Endothelial cell of umbilical vein (primary cell): ENCODE measurements at regions not wholly inside any gene's neighbourhood (a gene's known extent, or its start where the extent isn't known, plus 50 kb on each side); places are given as distances from the start of the nearest gene placed in this dataset.

Source experiments
- BruUV-seq: library from RNA; stranded (reverse); fragments of 400-500 nt; replicated peaks from 2 replicates; lab custom pipeline; 2021; lab: Mats Ljungman, UMichigan
- CTCF ChIA-PET: fragments of 300-600, 350-600 bp; sonication (Branson Sonifier 250); formaldehyde crosslinking; loops from one replicate; lab custom pipeline; 2021; ENCODE audit warnings: antibody characterized with exemption, inconsistent platforms; lab: Charles Lee
- POLR2A ChIA-PET: fragments of 300-600, 350-600 bp; sonication (Branson Sonifier 250); formaldehyde crosslinking; loops from one replicate; lab custom pipeline; 2021; ENCODE audit warnings: antibody characterized with exemption, inconsistent platforms; lab: Charles Lee
- DNase-seq: peaks from one replicate; pipeline ENCODE4 v3.0.0-alpha.2; 2011; ENCODE audit warnings: low read depth, low spot score
- FAIRE-seq: peaks from 2 replicates; lab custom pipeline; 2011; peaks lifted over from hg19 to GRCh38; lab: Jason Lieb, UNC
- H2AFZ ChIP-seq: 2 replicates; pipeline ENCODE4 v1.6.0; 2012; ENCODE audit warnings: low read depth, low read length, control low read depth, inconsistent platforms
- H3K27ac ChIP-seq: 2 replicates; pipeline ENCODE4 v1.5.1; 2011; ENCODE audit warnings: low read depth, mild to moderate bottlenecking, control low read depth, low read length, moderate library complexity; ENCODE audit not compliant: insufficient read depth
- H3K27me3 ChIP-seq, 2 experiments: 2 replicates each; pipeline versions ENCODE4 v1.6.0 to v1.6.1; 2011; ENCODE audit warnings: low read length in 2 of 2, mixed read lengths in 1 of 2; ENCODE audit not compliant: control insufficient read depth in 2 of 2, insufficient read depth in 2 of 2
- H3K36me3 ChIP-seq, 2 experiments: 2 replicates in 1 of 2; 3 replicates in 1 of 2; pipeline ENCODE4 v1.5.1; 2011; ENCODE audit warnings: low read length in 2 of 2, mild to moderate bottlenecking in 1 of 2, moderate library complexity in 1 of 2; ENCODE audit not compliant: control insufficient read depth in 2 of 2, insufficient read depth in 2 of 2; ENCODE audit errors: extremely low read depth in 1 of 2
- H3K4me1 ChIP-seq: 3 replicates; pipeline ENCODE4 v1.5.1; 2011; ENCODE audit warnings: mild to moderate bottlenecking, low read length; ENCODE audit not compliant: control insufficient read depth, insufficient read depth; ENCODE audit errors: extremely low read depth
- H3K4me2 ChIP-seq: 2 replicates; pipeline ENCODE4 v1.6.1; 2011; ENCODE audit warnings: low read length, control low read depth, mixed read lengths; ENCODE audit not compliant: insufficient read depth
- H3K4me3 ChIP-seq, 3 experiments: fragments of 200-600 bp in 1 of 3; sonication (generic), shearing (Covaris generic) in 1 of 3; replicated peaks in 1 of 3; 2 replicates each; pipeline ENCODE4 v1.5.1; 2011 to 2016; ENCODE audit warnings: control low read depth in 3 of 3, low read length in 3 of 3, mild to moderate bottlenecking in 2 of 3, inconsistent platforms in 1 of 3, low read depth in 1 of 3, moderate library complexity in 1 of 3; ENCODE audit not compliant: insufficient read depth in 1 of 3
- H3K79me2 ChIP-seq: 2 replicates; pipeline ENCODE4 v1.6.0; 2012; ENCODE audit warnings: low read length, inconsistent platforms; ENCODE audit not compliant: control insufficient read depth, insufficient read depth
- H3K9ac ChIP-seq: replicated peaks from 2 replicates; pipeline ENCODE3; 2011; ENCODE audit warnings: low read length, control low read depth; ENCODE audit not compliant: insufficient read depth; ENCODE audit errors: extremely low read depth
- H3K9me1 ChIP-seq: replicated peaks from 3 replicates; pipeline ENCODE4 v1.6.0; 2011; ENCODE audit warnings: mild to moderate bottlenecking, low read length; ENCODE audit not compliant: control insufficient read depth, insufficient read depth; ENCODE audit errors: extremely low read depth
- H3K9me3 ChIP-seq: replicated peaks from 2 replicates; pipeline ENCODE4 v1.5.1; 2012; ENCODE audit warnings: low read length, inconsistent platforms; ENCODE audit not compliant: control insufficient read depth, insufficient read depth
- H4K20me1 ChIP-seq: replicated peaks from 2 replicates; pipeline ENCODE3; 2011; ENCODE audit warnings: mild to moderate bottlenecking, low read length; ENCODE audit not compliant: control insufficient read depth, insufficient read depth; ENCODE audit errors: extremely low read depth
- CTCF ChIP-seq, 2 donors: IDR thresholded peaks; 1 replicate in 1 of 2; 2 replicates in 1 of 2; pipeline ENCODE4 v1.5.1; 2011; ENCODE audit warnings: low read length in 2 of 2, mild to moderate bottlenecking in 2 of 2, moderate library complexity in 2 of 2, control low read depth in 1 of 2, inconsistent platforms in 1 of 2, low read depth in 1 of 2; ENCODE audit not compliant: insufficient read depth in 1 of 2; ENCODE audit errors: extremely low read depth in 1 of 2
- EZH2 ChIP-seq: IDR thresholded peaks from 2 replicates; pipeline ENCODE4 v1.6.1; 2012; ENCODE audit warnings: borderline replicate concordance, low read depth, mild to moderate bottlenecking, moderate library complexity, low read length, inconsistent platforms; ENCODE audit not compliant: severe bottlenecking
- FOS ChIP-seq: IDR thresholded peaks from 2 replicates; pipeline ENCODE4 v1.6.1; 2011; ENCODE audit warnings: mild to moderate bottlenecking, low read length, moderate library complexity, borderline replicate concordance; ENCODE audit not compliant: insufficient read depth
- GATA2 ChIP-seq: IDR thresholded peaks from 2 replicates; pipeline ENCODE4 v1.7.0; 2011; ENCODE audit warnings: low read depth, mild to moderate bottlenecking, moderate library complexity, mixed read lengths, low read length; ENCODE audit not compliant: insufficient read length, insufficient read depth
- JUN ChIP-seq: IDR thresholded peaks from 2 replicates; pipeline ENCODE4 v1.6.1; 2011; ENCODE audit warnings: borderline replicate concordance, low read depth; ENCODE audit not compliant: insufficient read length, insufficient read depth
- MAX ChIP-seq: IDR thresholded peaks from 2 replicates; pipeline ENCODE4 v1.6.1; 2011; ENCODE audit not compliant: insufficient read depth, insufficient read length
- MYC ChIP-seq: IDR thresholded peaks from one replicate; pipeline ENCODE4 v1.6.1; 2011; ENCODE audit warnings: mild to moderate bottlenecking, low read depth, low read length
- POLR2A ChIP-seq: IDR thresholded peaks from 2 replicates; pipeline ENCODE4 v1.6.1; 2012; ENCODE audit warnings: low read depth, mild to moderate bottlenecking, control low read depth, low read length
- POLR2AphosphoS5 ChIP-seq: IDR thresholded peaks from 2 replicates; pipeline ENCODE4 v1.6.1; 2012; ENCODE audit warnings: low read depth, mild to moderate bottlenecking, control low read depth, low read length, moderate library complexity; ENCODE audit not compliant: insufficient read depth
- dilution Hi-C: fragments of 300-500 bp; cut with MboI; formaldehyde crosslinking; loops from one replicate; pipeline ENCODE4 v1.15.0; 2019; ENCODE audit warnings: low sequenced_read_pairs; ENCODE audit not compliant: extremely low pct_ligation_motif_present
- intact Hi-C: fragments of 100-400 bp; cut with micrococcal nuclease; formaldehyde crosslinking; loops from one replicate; pipeline ENCODE4 v1.10.0; 2022

- ChIA-PET POLR2A (no interaction called here), CTCF (no interaction called here)
- no peak for DNase-seq
- H3K4me3 ChIP-seq: no peak overlapping the region
- H3K79me2 ChIP-seq: no peaks in the 10 kb centered on the region
- TF ChIP-seq EZH2 (no peak), JUN (no peak), CTCF (IDR thresholded peaks at IDR 0.05; ENCODE audit: extremely low read depth in 1 of 2, insufficient read depth in 1 of 2, low read depth in 1 of 2, low read length in 2 of 2) (no peak), POLR2AphosphoS5 (no peak), MAX (no peak), POLR2A (no peak), MYC (no peak), GATA2 (no peak), FOS (no peak)
- no peaks in the 10 kb centered on the region for H3K9me3 ChIP-seq
- H3K9me1 ChIP-seq: no peaks in the 10 kb centered on the region
- H3K27me3 ChIP-seq: no peaks in the 10 kb centered on the region
- H3K36me3 ChIP-seq: no peaks in the 10 kb centered on the region
- intact Hi-C loops: no loop called here
- no peaks in the 10 kb centered on the region for H3K4me1 ChIP-seq
- no peak overlapping the region for H2AFZ ChIP-seq
- H3K4me2 ChIP-seq: no peak overlapping the region
- H3K9ac ChIP-seq: no peak overlapping the region
- no TSS peak for BruUV-seq
- no peaks in the 10 kb centered on the region for H4K20me1 ChIP-seq
- no peak overlapping the region for H3K27ac ChIP-seq
- dilution Hi-C loops: no loop called here
- no peak for FAIRE-seq
These were observed 689.7 kb upstream of the IGFBP3 start for GRCh38 chr7:46610746-46611145.
